H9 (cell line): ENCODE measurements at regions not wholly inside any gene's neighbourhood (a gene's known extent, or its start where the extent isn't known, plus 50 kb on each side); places are given as distances from the start of the nearest gene placed in this dataset.

Experiments used
- DNase-seq: peaks from one replicate; pipeline ENCODE4 v3.0.0-alpha.2; 2017
- H2AFZ ChIP-seq: one replicate; pipeline ENCODE4 v1.6.1; 2013; ENCODE audit warnings: mild to moderate bottlenecking, low read length, control low read depth, moderate library complexity
- H2AK5ac ChIP-seq: 2 replicates; pipeline ENCODE4 v1.6.1; 2013; ENCODE audit warnings: low read length, control low read depth, mixed read lengths; ENCODE audit not compliant: insufficient read length
- H2BK120ac ChIP-seq: one replicate; pipeline ENCODE4 v1.6.1; 2013; ENCODE audit warnings: low read depth, mild to moderate bottlenecking, low read length, control low read depth, inconsistent platforms; ENCODE audit not compliant: poor library complexity, severe bottlenecking
- H2BK12ac ChIP-seq: 2 replicates; pipeline ENCODE4 v1.6.1; 2013; ENCODE audit warnings: low read length, control low read depth, mixed read lengths, low read depth; ENCODE audit not compliant: insufficient read length
- H2BK15ac ChIP-seq: 2 replicates; pipeline ENCODE4 v1.6.1; 2013; ENCODE audit warnings: low read depth, low read length, control low read depth
- H2BK20ac ChIP-seq: one replicate; pipeline ENCODE4 v1.6.1; 2013; ENCODE audit warnings: low read depth, mild to moderate bottlenecking, low read length, control low read depth, inconsistent platforms; ENCODE audit not compliant: poor library complexity, severe bottlenecking
- H2BK5ac ChIP-seq: 2 replicates; pipeline ENCODE4 v1.6.1; 2013; ENCODE audit warnings: low read length, control low read depth, mixed read lengths; ENCODE audit not compliant: insufficient read length
- H3K14ac ChIP-seq: 2 replicates; pipeline ENCODE4 v1.6.1; 2013; ENCODE audit warnings: low read length, control low read depth; ENCODE audit not compliant: insufficient read depth
- H3K18ac ChIP-seq: 2 replicates; pipeline ENCODE4 v1.6.1; 2013; ENCODE audit warnings: low read depth, mild to moderate bottlenecking, mixed read lengths, low read length, control low read depth; ENCODE audit not compliant: insufficient read length
- H3K23ac ChIP-seq: 2 replicates; pipeline ENCODE4 v1.6.1; 2013; ENCODE audit warnings: low read length, control low read depth, mixed read lengths, low read depth; ENCODE audit not compliant: insufficient read length
- H3K23me2 ChIP-seq: 2 replicates; pipeline ENCODE4 v1.6.1; 2013; ENCODE audit warnings: low read depth, mild to moderate bottlenecking, mixed read lengths, low read length, control low read depth; ENCODE audit not compliant: insufficient read length, poor library complexity, severe bottlenecking
- H3K27ac ChIP-seq: 2 replicates; pipeline ENCODE4 v1.5.1; 2013; ENCODE audit warnings: low read length, control low read depth, mixed read lengths, low read depth; ENCODE audit not compliant: insufficient read length
- H3K27me3 ChIP-seq: 2 replicates; pipeline ENCODE4 v1.6.1; 2013; ENCODE audit warnings: low read length, control low read depth, inconsistent platforms; ENCODE audit not compliant: insufficient read depth
- H3K4ac ChIP-seq: 2 replicates; pipeline ENCODE4 v1.6.1; 2013; ENCODE audit warnings: low read depth, mild to moderate bottlenecking, control low read depth, inconsistent platforms, low read length, moderate library complexity
- H3K4me1 ChIP-seq: 2 replicates; pipeline ENCODE4 v1.6.1; 2013; ENCODE audit warnings: low read length, control low read depth, inconsistent platforms; ENCODE audit not compliant: insufficient read depth
- H3K4me2 ChIP-seq: 2 replicates; pipeline ENCODE4 v1.6.1; 2013; ENCODE audit warnings: low read length, control low read depth, mixed read lengths; ENCODE audit not compliant: insufficient read length, insufficient read depth
- H3K56ac ChIP-seq: 2 replicates; pipeline ENCODE4 v1.6.1; 2013; ENCODE audit warnings: low read depth, mild to moderate bottlenecking, mixed read lengths, low read length, control low read depth; ENCODE audit not compliant: insufficient read length
- H3K79me1 ChIP-seq: 2 replicates; pipeline ENCODE4 v1.6.1; 2013; ENCODE audit warnings: low read depth, mild to moderate bottlenecking, moderate library complexity, low read length, control low read depth, inconsistent platforms; ENCODE audit not compliant: insufficient read depth, poor library complexity, severe bottlenecking
- H3K79me2 ChIP-seq: 2 replicates; pipeline ENCODE4 v1.6.1; 2013; ENCODE audit warnings: low read length, control low read depth, inconsistent platforms; ENCODE audit not compliant: insufficient read depth
- H3K9ac ChIP-seq: 2 replicates; pipeline ENCODE4 v1.6.1; 2013; ENCODE audit warnings: low read length, control low read depth, mixed read lengths; ENCODE audit not compliant: insufficient read length; ENCODE audit errors: extremely low read depth
- H3K9me3 ChIP-seq: one replicate; pipeline ENCODE4 v1.6.1; 2013; ENCODE audit warnings: low read depth, low read length, inconsistent platforms; ENCODE audit not compliant: control insufficient read depth
- H3T11ph ChIP-seq: one replicate; pipeline ENCODE4 v1.6.1; 2013; ENCODE audit warnings: mild to moderate bottlenecking, low read length, control low read depth, inconsistent platforms
- H4K20me1 ChIP-seq: one replicate; pipeline ENCODE4 v1.6.1; 2013; ENCODE audit not compliant: control insufficient read depth, insufficient read length, insufficient read depth
- H4K5ac ChIP-seq: 2 replicates; pipeline ENCODE4 v1.6.1; 2013; ENCODE audit warnings: low read depth, mild to moderate bottlenecking, mixed read lengths, low read length, control low read depth; ENCODE audit not compliant: insufficient read length
- H4K8ac ChIP-seq: replicated peaks from 2 replicates; pipeline ENCODE4 v1.6.1; 2013; ENCODE audit warnings: low read length, control low read depth, mixed read lengths, low read depth; ENCODE audit not compliant: insufficient read length
- H4K91ac ChIP-seq: 2 replicates; pipeline ENCODE4 v1.6.1; 2013; ENCODE audit warnings: low read depth, mild to moderate bottlenecking, moderate library complexity, mixed read lengths, low read length, control low read depth; ENCODE audit not compliant: insufficient read length
- H3K27ac Mint-ChIP-seq, 3 experiments: 2 replicates in 2 of 3; 3 replicates in 1 of 3; pipeline ENCODE4 v1.8.0; 2020 to 2021; ENCODE audit warnings: mixed read lengths in 3 of 3, mild to moderate bottlenecking in 1 of 3, moderate library complexity in 1 of 3
- H3K27me3 Mint-ChIP-seq: 2 replicates; pipeline ENCODE4 v1.8.0; 2021; ENCODE audit warnings: low read depth, mild to moderate bottlenecking, moderate library complexity, mixed read lengths
- H3K36me3 Mint-ChIP-seq, 3 experiments: 2 replicates in 2 of 3; 3 replicates in 1 of 3; pipeline ENCODE4 v1.8.0; 2020 to 2021; ENCODE audit warnings: low read depth in 3 of 3, mixed read lengths in 3 of 3; ENCODE audit not compliant: insufficient read depth in 1 of 3
- H3K4me1 Mint-ChIP-seq, 2 experiments: 2 replicates each; pipeline ENCODE4 v1.8.0; 2020; ENCODE audit warnings: mixed read lengths in 2 of 2
- H3K4me3 Mint-ChIP-seq, 2 experiments: 2 replicates in 1 of 2; 3 replicates in 1 of 2; pipeline ENCODE4 v1.8.0; 2020 to 2021; ENCODE audit warnings: mild to moderate bottlenecking in 2 of 2, mixed read lengths in 2 of 2, moderate library complexity in 1 of 2
- H3K9me3 Mint-ChIP-seq, 2 experiments: 2 replicates in 1 of 2; 3 replicates in 1 of 2; pipeline ENCODE4 v1.8.0; 2020; ENCODE audit warnings: mild to moderate bottlenecking in 2 of 2, mixed read lengths in 2 of 2, moderate library complexity in 1 of 2
- CTCF ChIP-seq: fragments of 200-600 bp; sonication (generic); conservative IDR thresholded peaks from 3 replicates; pipeline ENCODE4 v1.8.0; 2021; ENCODE audit warnings: antibody characterized with exemption, mild to moderate bottlenecking
- whole genome bisulfite sequencing: extraction: QIAGEN DNeasy Blood & Tissue Kit; methylation state at CpG from one replicate; pipeline ENCODE4 v1.1.7; 2013; ENCODE audit warnings: missing lambda C conversion rate, low lambda C conversion rate, mixed read lengths; ENCODE audit not compliant: insufficient read length; ENCODE audit errors: extremely low coverage; 5-methylcytosine and 5-hydroxymethylcytosine counted together

- H3K79me2 ChIP-seq = no peaks in the 10 kb centered on the region
- WGBS = no CpG with 5 or more reads among the region's 2 CpGs
- H4K20me1 ChIP-seq = no peaks in the 10 kb centered on the region
- no peak overlapping the region for H2AK5ac ChIP-seq
- no peak overlapping the region for H2BK12ac ChIP-seq
- H3T11ph ChIP-seq = no peak overlapping the region
- no peak overlapping the region for H3K4me2 ChIP-seq
- no peak overlapping the region for H4K8ac ChIP-seq
- H3K79me1 ChIP-seq = no peaks in the 10 kb centered on the region
- no peaks in the 10 kb centered on the region for H3K27me3 ChIP-seq
- H4K5ac ChIP-seq = no peak overlapping the region
- no peak overlapping the region for H3K18ac ChIP-seq
- no peak overlapping the region for H3K56ac ChIP-seq
- no peak overlapping the region for H2BK20ac ChIP-seq
- H4K91ac ChIP-seq = no peak overlapping the region
- H2BK15ac ChIP-seq = no peak overlapping the region
- H3K9me3 Mint-ChIP-seq = no peaks in the 10 kb centered on the region; a peak in 1 of 5 replicates
- H3K27ac ChIP-seq = no peak overlapping the region
- peaks cover 3% of the 10 kb centered on the region; the same call in 1 of the 2 replicates for H3K27me3 Mint-ChIP-seq
- H3K23ac ChIP-seq = no peak overlapping the region
- H2AFZ ChIP-seq = no peak overlapping the region
- DNase-seq = no peak
- no peak for TF ChIP-seq CTCF
- H3K23me2 ChIP-seq = no peaks in the 10 kb centered on the region
- H2BK120ac ChIP-seq = no peak overlapping the region
- H3K36me3 Mint-ChIP-seq = no peaks in the 10 kb centered on the region
- no peaks in the 10 kb centered on the region for H3K4me1 Mint-ChIP-seq
- no peak overlapping the region for H3K27ac Mint-ChIP-seq
- no peak overlapping the region for H3K4me3 Mint-ChIP-seq
- H3K4me1 ChIP-seq = no peaks in the 10 kb centered on the region
- no peak overlapping the region for H3K4ac ChIP-seq
- H2BK5ac ChIP-seq = no peak overlapping the region
- H3K9me3 ChIP-seq = no peaks in the 10 kb centered on the region
- H3K9ac ChIP-seq = no peak overlapping the region
- no peak overlapping the region for H3K14ac ChIP-seq
These were observed 266.6 kb upstream of the NPVF start for GRCh38 chr7:25494896-25495295.
